ENCODE measurements at regions not wholly inside any gene's neighbourhood (a gene's known extent, or its start where the extent isn't known, plus 50 kb on each side); places are given as distances from the start of the nearest gene placed in this dataset.

DNA sequence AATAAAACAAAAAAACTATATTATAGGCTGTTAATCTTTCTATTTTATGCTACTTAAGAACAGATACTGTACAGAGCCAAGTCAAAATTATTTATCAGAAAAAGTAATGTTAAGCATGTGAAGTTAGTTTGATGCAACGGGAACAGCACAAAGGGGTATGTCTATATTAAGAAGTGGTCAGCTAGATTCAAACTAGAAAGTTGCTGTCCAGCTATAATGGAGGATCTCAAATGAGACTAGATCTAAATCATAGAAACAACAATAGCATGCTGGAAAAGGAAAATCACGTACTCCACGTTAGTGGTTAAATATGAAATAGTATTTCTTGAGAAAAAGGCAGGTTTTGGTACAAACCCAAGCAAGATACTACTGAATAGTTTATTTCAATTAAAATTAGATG is 1124.0 kb downstream of the GRIK2 start:
- no peaks in the 10 kb centered on the region for H3K27me3 Mint-ChIP-seq
- ChIA-PET CTCF (no interaction called here), POLR2A (no interaction called here)
- H3K4me3 Mint-ChIP-seq, result no peak overlapping the region
- DNase-seq (no peak), ATAC-seq (no peak)
- no peaks in the 10 kb centered on the region for H3K4me1 Mint-ChIP-seq (ENCODE audit: low read depth)
- TF ChIP-seq, protein P1, sequence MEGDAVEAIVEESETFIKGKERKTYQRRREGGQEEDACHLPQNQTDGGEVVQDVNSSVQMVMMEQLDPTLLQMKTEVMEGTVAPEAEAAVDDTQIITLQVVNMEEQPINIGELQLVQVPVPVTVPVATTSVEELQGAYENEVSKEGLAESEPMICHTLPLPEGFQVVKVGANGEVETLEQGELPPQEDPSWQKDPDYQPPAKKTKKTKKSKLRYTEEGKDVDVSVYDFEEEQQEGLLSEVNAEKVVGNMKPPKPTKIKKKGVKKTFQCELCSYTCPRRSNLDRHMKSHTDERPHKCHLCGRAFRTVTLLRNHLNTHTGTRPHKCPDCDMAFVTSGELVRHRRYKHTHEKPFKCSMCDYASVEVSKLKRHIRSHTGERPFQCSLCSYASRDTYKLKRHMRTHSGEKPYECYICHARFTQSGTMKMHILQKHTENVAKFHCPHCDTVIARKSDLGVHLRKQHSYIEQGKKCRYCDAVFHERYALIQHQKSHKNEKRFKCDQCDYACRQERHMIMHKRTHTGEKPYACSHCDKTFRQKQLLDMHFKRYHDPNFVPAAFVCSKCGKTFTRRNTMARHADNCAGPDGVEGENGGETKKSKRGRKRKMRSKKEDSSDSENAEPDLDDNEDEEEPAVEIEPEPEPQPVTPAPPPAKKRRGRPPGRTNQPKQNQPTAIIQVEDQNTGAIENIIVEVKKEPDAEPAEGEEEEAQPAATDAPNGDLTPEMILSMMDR (IDR thresholded peaks at IDR 0.05), result no peak
- H3K27ac Mint-ChIP-seq, result no peak overlapping the region
- no peaks in the 10 kb centered on the region for H3K9me3 Mint-ChIP-seq
- H3K36me3 Mint-ChIP-seq (ENCODE audit: low read depth), result no peaks in the 10 kb centered on the region
- intact Hi-C loops (cut with micrococcal nuclease), result no loop called here

- Mint-ChIP-seq H3K27ac (no peak overlapping the region), H3K4me3 (no peak overlapping the region), H3K4me1 (ENCODE audit: low read depth) (no peaks in the 10 kb centered on the region), H3K27me3 (no peaks in the 10 kb centered on the region), H3K9me3 (peaks cover 11% of the 10 kb centered on the region), H3K36me3 (ENCODE audit: low read depth) (no peaks in the 10 kb centered on the region)
- ChIA-PET POLR2A (no interaction called here), CTCF (no interaction called here)
- ATAC-seq, result no peak
- DNase-seq, result no peak
- TF ChIP-seq, protein P1 (IDR thresholded peaks at IDR 0.05), result no peak
- intact Hi-C loops (cut with micrococcal nuclease), result no loop called here
Observed at GRCh38 chr6:102501615-102502014, 1108.1 kb downstream of the GRIK2 start.

DNA sequence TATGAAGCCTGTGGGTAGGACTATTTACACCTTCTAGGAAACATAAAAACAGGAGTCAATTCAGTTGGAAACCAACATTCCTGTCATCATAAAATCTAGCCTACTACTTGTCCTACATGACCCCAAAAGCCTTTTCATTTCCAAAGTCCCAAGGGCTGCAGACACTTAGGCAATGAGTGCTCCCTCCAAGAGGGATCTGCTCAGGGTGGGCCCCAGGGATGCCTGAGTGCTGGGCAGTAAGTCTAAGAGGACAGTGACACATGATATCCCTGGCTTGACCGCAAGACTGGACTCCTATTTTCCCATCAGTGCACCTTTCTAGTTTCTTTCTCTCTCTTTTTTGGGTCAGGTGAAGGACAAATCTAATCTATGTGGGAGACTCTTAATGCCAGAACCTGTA is 1101.3 kb downstream of the GRIK2 start:
- ChIA-PET CTCF (no interaction called here), POLR2A (no interaction called here)
- no peaks in the 10 kb centered on the region for H3K4me1 Mint-ChIP-seq (ENCODE audit: low read depth)
- DNase-seq (no peak), ATAC-seq (no peak)
- TF ChIP-seq, protein P1 (IDR thresholded peaks at IDR 0.05), result no peak
- no peak overlapping the region for H3K4me3 Mint-ChIP-seq
- H3K27me3 Mint-ChIP-seq, result no peaks in the 10 kb centered on the region
- no peaks in the 10 kb centered on the region for H3K9me3 Mint-ChIP-seq
- no peaks in the 10 kb centered on the region for H3K36me3 Mint-ChIP-seq (ENCODE audit: low read depth)
- no peak overlapping the region for H3K27ac Mint-ChIP-seq
- intact Hi-C loops (cut with micrococcal nuclease), result no loop called here

GRCh38 chr6:102493485-102493884 is 1100.0 kb downstream of the GRIK2 start:
- Mint-ChIP-seq H3K9me3 (no peaks in the 10 kb centered on the region), H3K36me3 (ENCODE audit: low read depth) (no peaks in the 10 kb centered on the region), H3K4me3 (no peak overlapping the region), H3K27me3 (no peaks in the 10 kb centered on the region), H3K4me1 (ENCODE audit: low read depth) (no peaks in the 10 kb centered on the region), H3K27ac (no peak overlapping the region)
- TF ChIP-seq, protein P1 (IDR thresholded peaks at IDR 0.05), result no peak
- intact Hi-C loops (cut with micrococcal nuclease), result no loop called here
- ChIA-PET POLR2A (no interaction called here), CTCF (no interaction called here)
- DNase-seq (no peak), ATAC-seq (no peak)

DNA sequence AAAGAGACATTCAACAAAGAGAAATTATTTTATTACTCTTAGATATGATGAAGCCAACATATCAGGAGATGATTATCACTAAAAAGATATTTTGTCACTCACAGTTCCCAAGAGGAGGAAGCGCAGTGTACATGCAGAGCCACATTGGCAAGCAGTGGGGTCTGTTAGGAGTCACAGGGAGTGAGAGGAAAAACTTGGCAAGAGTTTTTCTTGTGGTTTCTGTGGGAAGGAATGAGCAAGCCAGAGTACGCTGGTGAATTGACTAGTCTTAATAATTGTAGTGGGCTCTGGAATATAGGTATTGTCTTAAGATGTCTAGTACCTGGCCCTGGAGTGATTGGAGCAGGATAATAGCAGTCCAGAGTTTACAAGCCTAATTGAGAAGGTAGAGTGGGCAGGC is 1095.2 kb downstream of the GRIK2 start:
- H3K4me1 Mint-ChIP-seq (ENCODE audit: low read depth), result no peaks in the 10 kb centered on the region
- DNase-seq (no peak), ATAC-seq (no peak)
- CTCF ChIA-PET, result no interaction called here
- H3K9me3 Mint-ChIP-seq, result no peaks in the 10 kb centered on the region
- POLR2A ChIA-PET, result no interaction called here
- no peak overlapping the region for H3K4me3 Mint-ChIP-seq
- TF ChIP-seq, protein P1 (IDR thresholded peaks at IDR 0.05), result no peak
- H3K27me3 Mint-ChIP-seq, result no peaks in the 10 kb centered on the region
- H3K27ac Mint-ChIP-seq, result no peak overlapping the region
- no peaks in the 10 kb centered on the region for H3K36me3 Mint-ChIP-seq (ENCODE audit: low read depth)
- intact Hi-C loops (cut with micrococcal nuclease), result no loop called here

All from activated CD8-positive, alpha-beta T cell treated with anti-CD3 and anti-CD28 coated beads for 36 hours (primary cell).